ENCODE measurements at regions not wholly inside any gene's neighbourhood (a gene's known extent, or its start where the extent isn't known, plus 50 kb on each side); places are given as distances from the start of the nearest gene placed in this dataset.

DNA sequence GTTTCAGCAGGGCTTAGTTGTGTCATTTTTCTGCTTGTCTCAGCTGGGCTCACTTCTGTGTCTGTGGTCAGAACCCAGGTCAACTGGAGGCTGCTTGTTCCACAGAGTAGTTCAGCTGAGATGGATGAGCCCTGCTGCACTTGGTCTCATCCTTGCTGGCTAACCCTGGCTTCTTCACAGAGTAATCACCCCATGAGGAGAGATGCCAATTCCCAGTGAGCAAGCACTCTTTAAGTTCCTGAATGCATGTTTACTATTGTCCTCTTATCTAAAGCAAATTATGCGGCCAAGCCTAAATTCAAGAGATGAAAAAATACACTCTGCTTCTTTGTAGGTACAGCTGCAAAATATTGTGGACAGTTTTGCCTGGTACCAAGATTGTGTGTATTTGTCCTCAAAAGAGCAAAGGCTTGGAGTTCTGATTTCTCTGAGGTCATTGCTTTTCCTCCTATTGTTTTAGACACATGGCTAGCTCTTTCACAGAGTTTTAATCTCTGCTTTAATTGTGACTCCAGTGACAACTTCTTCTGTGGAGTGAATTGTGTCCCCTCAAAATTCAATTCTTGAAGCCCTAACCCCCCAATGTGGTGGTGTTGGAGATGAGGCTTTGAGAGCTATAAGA is 236.6 kb upstream of the ANKRD50 start:
- Histone ChIP-seq H4K91ac (replicated peaks; ENCODE audit: insufficient read length, low read length) (no peak overlapping the region), H3K18ac (ENCODE audit: extremely low read depth, low read length) (no peak overlapping the region), H2BK5ac (ENCODE audit: low read depth, low read length) (no peak overlapping the region), H2BK20ac (ENCODE audit: low read length) (no peak overlapping the region), H3K23ac (ENCODE audit: insufficient read length) (no peak overlapping the region), H3K4me1 (replicated peaks in 1 of 4; ENCODE audit: control insufficient read depth in 3 of 4, insufficient read depth in 4 of 4, low read length in 3 of 4) (no peaks in the 10 kb centered on the region), H3K36me3 (ENCODE audit: control insufficient read depth in 2 of 4, insufficient read depth in 4 of 4, low read length in 3 of 4) (no peaks in the 10 kb centered on the region), H3K79me2 (ENCODE audit: control insufficient read depth in 1 of 2, insufficient read depth in 2 of 2, low read length in 2 of 2) (no peaks in the 10 kb centered on the region), H3K4ac (replicated peaks; ENCODE audit: insufficient read length, low read depth, low read length) (peak overlapping the region; percentile 60), H2BK15ac (ENCODE audit: low read length) (no peak overlapping the region), H3K9ac (replicated peaks in 1 of 4; ENCODE audit: extremely low read depth in 1 of 4, low read depth in 3 of 4, low read length in 3 of 4) (no peak overlapping the region), H3K4me3 (ENCODE audit: extremely low read depth in 1 of 4, insufficient read depth in 2 of 4, low read depth in 3 of 4, low read length in 4 of 4) (no peak overlapping the region), H4K20me1 (replicated peaks in 1 of 2; ENCODE audit: control insufficient read depth in 1 of 2, insufficient read depth in 2 of 2, low read length in 2 of 2) (no peaks in the 10 kb centered on the region), H3K27ac (ENCODE audit: low read depth, low read length) (no peak overlapping the region), H3K79me1 (ENCODE audit: low read depth, low read length) (no peaks in the 10 kb centered on the region), H4K5ac (ENCODE audit: insufficient read length, low read depth, low read length) (no peak overlapping the region), H4K8ac (ENCODE audit: extremely low read depth, insufficient read depth, low read length) (no peak overlapping the region), H2AFZ (ENCODE audit: low read length) (peak overlapping the region; percentile 94), H3K56ac (replicated peaks; ENCODE audit: insufficient read length, low read depth, low read length) (no peak overlapping the region), H2BK12ac (ENCODE audit: low read depth, low read length) (no peak overlapping the region), H3K4me2 (ENCODE audit: insufficient read depth in 1 of 2, low read depth in 2 of 2, low read length in 2 of 2) (no peak overlapping the region), H2AK5ac (ENCODE audit: low read depth, low read length) (no peak overlapping the region), H3K27me3 (replicated peaks in 1 of 4; ENCODE audit: control insufficient read depth in 3 of 4, extremely low read depth in 1 of 4, insufficient read depth in 3 of 4, low read length in 3 of 4) (no peaks in the 10 kb centered on the region), H3K23me2 (ENCODE audit: low read depth, low read length) (no peaks in the 10 kb centered on the region), H3K9me3 (ENCODE audit: insufficient read depth in 2 of 2, low read depth in 1 of 2, low read length in 1 of 2) (no peaks in the 10 kb centered on the region), H3K14ac (ENCODE audit: insufficient read length) (no peak overlapping the region), H2BK120ac (replicated peaks; ENCODE audit: low read depth, low read length) (no peak overlapping the region)
- DNase-seq (ENCODE audit: low read depth in 1 of 2, low spot score in 2 of 2) (no peak), FAIRE-seq (no peak)
- ChIA-PET POLR2A (ENCODE audit: partially characterized antibody) (no interaction called here), CTCF (ENCODE audit: partially characterized antibody) (no interaction called here)
- 80% methylated on average over 1 of the region's 1 CpG; no CpG with 5 or more reads in 1 of the 2 experiments for WGBS, 2 experiments (ENCODE audit: extremely low coverage in 1 of 2, insufficient coverage in 1 of 2, insufficient read length in 1 of 2, insufficient replicate concordance in 2 of 2, low coverage in 1 of 2, low lambda C conversion rate in 2 of 2, missing lambda C conversion rate in 1 of 2)
- TF ChIP-seq BRCA1 (IDR thresholded peaks at IDR 0.05; ENCODE audit: low read depth, low read length): no peak
- TF ChIP-seq FOSL1 (IDR thresholded peaks at IDR 0.05; ENCODE audit: insufficient read depth, low read depth, low read length): no peak
- no peak for TF ChIP-seq GABPA (IDR thresholded peaks at IDR 0.05; ENCODE audit: borderline replicate concordance, insufficient read depth, low read length)
- TF ChIP-seq RNF2 (IDR thresholded peaks at IDR 0.05; ENCODE audit: borderline replicate concordance, low read depth, low read length, missing control alignments, poor library complexity, severe bottlenecking): no peak
- no peak for TF ChIP-seq ASH2L (IDR thresholded peaks at IDR 0.05; ENCODE audit: low read length)
- no peak for TF ChIP-seq KDM1A (IDR thresholded peaks at IDR 0.05; ENCODE audit: borderline replicate concordance, low read length)
- TF ChIP-seq POLR2A (IDR thresholded peaks at IDR 0.05; ENCODE audit: control extremely low read depth in 1 of 2, low read depth in 2 of 2, low read length in 2 of 2): no peak
- TF ChIP-seq YY1 (IDR thresholded peaks at IDR 0.05; ENCODE audit: low read depth, low read length): no peak
- no peak for TF ChIP-seq SRF (IDR thresholded peaks at IDR 0.05; ENCODE audit: low read depth, low read length)
- TF ChIP-seq SP4 (IDR thresholded peaks at IDR 0.05; ENCODE audit: low read length): no peak
- no peak for TF ChIP-seq CHD2 (IDR thresholded peaks at IDR 0.05; ENCODE audit: low read length)
- no peak for TF ChIP-seq MAFK (IDR thresholded peaks at IDR 0.05; ENCODE audit: low read depth, low read length)
- no peak for TF ChIP-seq RBBP5 (IDR thresholded peaks at IDR 0.05; ENCODE audit: borderline replicate concordance, low read depth, low read length)
- no peak for TF ChIP-seq SIX5 (IDR thresholded peaks at IDR 0.05; ENCODE audit: low read depth, low read length)
- TF ChIP-seq, protein P1, sequence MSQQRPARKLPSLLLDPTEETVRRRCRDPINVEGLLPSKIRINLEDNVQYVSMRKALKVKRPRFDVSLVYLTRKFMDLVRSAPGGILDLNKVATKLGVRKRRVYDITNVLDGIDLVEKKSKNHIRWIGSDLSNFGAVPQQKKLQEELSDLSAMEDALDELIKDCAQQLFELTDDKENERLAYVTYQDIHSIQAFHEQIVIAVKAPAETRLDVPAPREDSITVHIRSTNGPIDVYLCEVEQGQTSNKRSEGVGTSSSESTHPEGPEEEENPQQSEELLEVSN (IDR thresholded peaks at IDR 0.05): no peak

Data from H1 (cell line).